GM12878 (cell line): ENCODE measurements at regions not wholly inside any gene's neighbourhood (a gene's known extent, or its start where the extent isn't known, plus 50 kb on each side); places are given as distances from the start of the nearest gene placed in this dataset.

Experiments
- ATAC-seq: fragments of 200-7000 bp; cut with Tn5 transposase; 3 replicates; pipeline ENCODE4 v1.9.1; 2020; ENCODE audit warnings: mild to moderate bottlenecking, moderate library complexity
- BruUV-seq: library from RNA; stranded (reverse); fragments of 400-500 nt; replicated peaks from 2 replicates; lab custom pipeline; 2021; lab: Mats Ljungman, UMichigan
- CTCF ChIA-PET: fragments of 300-600 bp; sonication (Branson Sonifier 250); formaldehyde crosslinking; extraction: SDS; loops from one replicate; lab custom pipeline; 2021; ENCODE audit warnings: inconsistent platforms; lab: Yijun Ruan, JAX
- POLR2A ChIA-PET: fragments of 350-600 bp; formaldehyde crosslinking; extraction: SDS; loops from one replicate; lab custom pipeline; 2021; ENCODE audit warnings: inconsistent platforms; lab: Charles Lee
- RAD21 ChIA-PET: fragments of 300-600 bp; sonication (Branson Sonifier 250); formaldehyde crosslinking; loops from one replicate; lab custom pipeline; 2023; ENCODE audit warnings: antibody characterized with exemption; ENCODE audit not compliant: unreplicated experiment; lab: Charles Lee
- SMC1A ChIA-PET: fragments of 300-600 bp; sonication (Branson Sonifier 250); formaldehyde crosslinking; loops from one replicate; lab custom pipeline; 2023; ENCODE audit not compliant: unreplicated experiment, uncharacterized antibody; lab: Charles Lee
- DNase-seq: peaks from one replicate; pipeline ENCODE4 v3.0.0-alpha.2; 2011; ENCODE audit warnings: low read depth, low spot score
- FAIRE-seq: peaks from 3 replicates; lab custom pipeline; 2011; peaks lifted over from hg19 to GRCh38; lab: Jason Lieb, UNC
- H2AFZ ChIP-seq: 2 replicates; pipeline ENCODE4 v1.6.0; 2011; ENCODE audit warnings: low read depth, low read length, control low read depth; ENCODE audit not compliant: control insufficient read depth
- H3K27ac ChIP-seq: 2 replicates; pipeline ENCODE4 v1.5.1; 2011; ENCODE audit warnings: control low read depth; ENCODE audit not compliant: control insufficient read depth, insufficient read depth
- H3K27me3 ChIP-seq, 2 experiments: replicated peaks in 1 of 2; 2 replicates each; pipeline versions ENCODE4 v1.6.0 to v1.6.1; 2011; ENCODE audit warnings: low read length in 1 of 2; ENCODE audit not compliant: control insufficient read depth in 2 of 2, insufficient read depth in 2 of 2
- H3K36me3 ChIP-seq, 2 experiments: 2 replicates each; pipeline ENCODE4 v1.5.1; 2011; ENCODE audit warnings: low read length in 1 of 2; ENCODE audit not compliant: control insufficient read depth in 2 of 2, insufficient read depth in 2 of 2
- H3K4me1 ChIP-seq: 2 replicates; pipeline ENCODE4 v1.6.1; 2011; ENCODE audit warnings: mild to moderate bottlenecking, low read length, moderate library complexity, mixed read lengths; ENCODE audit not compliant: control insufficient read depth, insufficient read depth
- H3K4me2 ChIP-seq: 2 replicates; pipeline ENCODE4 v1.6.0; 2011; ENCODE audit warnings: control low read depth; ENCODE audit not compliant: control insufficient read depth, insufficient read depth
- H3K4me3 ChIP-seq: fragments of 200-600 bp; sonication (generic); 2 replicates; pipeline ENCODE4 v1.5.1; 2016
- H3K79me2 ChIP-seq: 2 replicates; pipeline ENCODE4 v1.6.0; 2011; ENCODE audit warnings: low read length; ENCODE audit not compliant: control insufficient read depth, insufficient read depth
- H3K9ac ChIP-seq: 2 replicates; pipeline ENCODE4 v1.8.0; 2011; ENCODE audit warnings: low read length, control low read depth, mixed read lengths; ENCODE audit not compliant: control insufficient read depth, insufficient read depth
- H3K9me3 ChIP-seq: replicated peaks from 3 replicates; pipeline ENCODE4 v1.5.1; 2011; ENCODE audit warnings: mild to moderate bottlenecking, low read length; ENCODE audit not compliant: control insufficient read depth, insufficient read depth
- H4K20me1 ChIP-seq: 2 replicates; pipeline ENCODE4 v1.6.0; 2011; ENCODE audit not compliant: control insufficient read depth, insufficient read depth
- CBX3 ChIP-seq: fragments of 200-600 bp; sonication (generic); IDR thresholded peaks from 2 replicates; pipeline ENCODE4 v1.6.1; 2016; ENCODE audit warnings: low read depth, borderline replicate concordance
- CUX1 ChIP-seq: IDR thresholded peaks from 2 replicates; pipeline ENCODE4 v1.6.1; 2012; ENCODE audit warnings: improper control_type of control experiment, low read depth, low read length; ENCODE audit not compliant: insufficient replicate concordance
- HDAC6 ChIP-seq: fragments of 200-600 bp; sonication (generic); IDR thresholded peaks from one replicate; pipeline ENCODE4 v1.8.0; 2017; ENCODE audit warnings: antibody characterized with exemption; ENCODE audit not compliant: unreplicated experiment
- IKZF1 ChIP-seq: fragments of 450-650 bp; conservative IDR thresholded peaks from 2 replicates; pipeline ENCODE4 v1.6.1; 2017; ENCODE audit warnings: antibody characterized with exemption, mild to moderate bottlenecking
- RELB ChIP-seq: fragments of 450-650 bp; IDR thresholded peaks from 2 replicates; pipeline ENCODE4 v1.6.1; 2017; ENCODE audit warnings: low read depth, mild to moderate bottlenecking, moderate library complexity
- SREBF2 ChIP-seq: IDR thresholded peaks from 2 replicates; pipeline ENCODE4 v1.6.1; 2012; ENCODE audit warnings: mild to moderate bottlenecking, low read length
- WGBS: methylation state at CpG from one replicate; pipeline ENCODE4 v1.1.6; 2016; ENCODE audit warnings: low lambda C conversion rate; ENCODE audit not compliant: insufficient replicate concordance, insufficient coverage; ENCODE audit errors: missing lambda C conversion rate; 5-methylcytosine and 5-hydroxymethylcytosine counted together
- in situ Hi-C: fragments of 300-500 bp; cut with MboI; formaldehyde crosslinking; loops from 9 replicates; pipeline ENCODE4 v1.14.3; 2018; ENCODE audit warnings: mixed read lengths
- intact Hi-C: fragments of 100-400 bp; cut with micrococcal nuclease; formaldehyde crosslinking; loops from one replicate; pipeline ENCODE4 v1.14.2; 2022; ENCODE audit not compliant: unreplicated experiment

- TF ChIP-seq RELB = no peak
These were observed 1088.5 kb upstream of the CDH6 start (continued) for GRCh38 chr5:30104872-30105596.

- SMC1A ChIA-PET = no interaction called here
- WGBS = 54% methylated on average over 7 of the region's 7 CpGs
- ATAC-seq (no peak), FAIRE-seq (no peak), DNase-seq (no peak)
- Histone ChIP-seq H3K4me3 (no peak overlapping the region), H3K27ac (no peak overlapping the region), H3K4me2 (no peak overlapping the region), H2AFZ (no peak overlapping the region), H4K20me1 (no peaks in the 10 kb centered on the region), H3K36me3 (no peaks in the 10 kb centered on the region), H3K9ac (no peak overlapping the region), H3K27me3 (no peaks in the 10 kb centered on the region), H3K9me3 (no peaks in the 10 kb centered on the region), H3K4me1 (no peaks in the 10 kb centered on the region), H3K79me2 (no peaks in the 10 kb centered on the region)
- RAD21 ChIA-PET = interaction anchor here (0.6 kb wide), 1 partner anchor 1067 kb away, joined by 3 read pairs; no protein-coding TSS in a partner anchor
- POLR2A ChIA-PET = no interaction called here
- no TSS peak for BruUV-seq
- TF ChIP-seq IKZF1 = no peak
- TF ChIP-seq CUX1 = no peak
- no peak for TF ChIP-seq HDAC6
- TF ChIP-seq SREBF2 = no peak
- TF ChIP-seq CBX3 = no peak
- CTCF ChIA-PET = interaction anchor here (1.0 kb wide), 1 partner anchor 9 kb away, joined by 4 read pairs; no protein-coding TSS in a partner anchor
- in situ Hi-C loops = no loop called here
- intact Hi-C loops = no loop called here
These were observed 1089.9 kb upstream of the CDH6 start for GRCh38 chr5:30103452-30104202.
